ENCODE measurements at regions not wholly inside any gene's neighbourhood (a gene's known extent, or its start where the extent isn't known, plus 50 kb on each side); places are given as distances from the start of the nearest gene placed in this dataset.

GRCh38 chr9:107078061-107078460 is 205.0 kb upstream of the RAD23B start:
- Histone ChIP-seq H3K4me1 (no peaks in the 10 kb centered on the region), H3K9me3 (no peaks in the 10 kb centered on the region), H3K4me3 (no peak overlapping the region), H3K36me3 (ENCODE audit: insufficient read depth in 1 of 2, low read depth in 1 of 2) (no peaks in the 10 kb centered on the region), H3K27me3 (ENCODE audit: insufficient read depth in 3 of 3, low read length in 2 of 3) (no peaks in the 10 kb centered on the region), H3K27ac (no peak overlapping the region)
- TF ChIP-seq CTCF (IDR thresholded peaks at IDR 0.05), result no peak
- ATAC-seq, result no peak
- DNase-seq, result no peak
- intact Hi-C loops (cut with DNase I), result no loop called here
- 59 to 78% (median 69%) methylated on average over 1 of the region's 1 CpG for WGBS, 3 donors

- Histone ChIP-seq H3K4me1 (no peaks in the 10 kb centered on the region), H3K27me3 (ENCODE audit: insufficient read depth in 3 of 3, low read length in 2 of 3) (no peaks in the 10 kb centered on the region), H3K36me3 (ENCODE audit: insufficient read depth in 1 of 2, low read depth in 1 of 2) (no peaks in the 10 kb centered on the region), H3K4me3 (no peak overlapping the region), H3K9me3 (no peaks in the 10 kb centered on the region), H3K27ac (no peak overlapping the region)
- DNase-seq (no peak), ATAC-seq (no peak)
- 60 to 80% (median 76%) methylated on average over 1 of the region's 1 CpG for WGBS, 3 donors
- no peak for TF ChIP-seq CTCF (IDR thresholded peaks at IDR 0.05)
- intact Hi-C loops (cut with DNase I), result no loop called here
These were observed 203.5 kb upstream of the RAD23B start for GRCh38 chr9:107079589-107079988.

- Histone ChIP-seq H3K27ac (no peak overlapping the region), H3K27me3 (ENCODE audit: insufficient read depth in 3 of 3, low read length in 2 of 3) (no peaks in the 10 kb centered on the region), H3K36me3 (ENCODE audit: insufficient read depth in 1 of 2, low read depth in 1 of 2) (no peaks in the 10 kb centered on the region), H3K4me3 (no peak overlapping the region), H3K4me1 (peaks cover 1% of the 10 kb centered on the region), H3K9me3 (no peaks in the 10 kb centered on the region)
- TF ChIP-seq CTCF (IDR thresholded peaks at IDR 0.05), result no peak
- 51 to 72% (median 56%) methylated on average over 3 of the region's 3 CpGs for WGBS, 3 donors
- intact Hi-C loops (cut with DNase I), result no loop called here
- no peak for DNase-seq
- ATAC-seq, result no peak
These were observed 202.9 kb upstream of the RAD23B start for GRCh38 chr9:107080130-107080529.

GRCh38 chr9:107086460-107086859 is 196.6 kb upstream of the RAD23B start:
- Histone ChIP-seq H3K4me3 (no peak overlapping the region), H3K4me1 (peaks cover 14% of the 10 kb centered on the region), H3K27me3 (ENCODE audit: insufficient read depth in 3 of 3, low read length in 2 of 3) (no peaks in the 10 kb centered on the region), H3K27ac (no peak overlapping the region), H3K36me3 (ENCODE audit: insufficient read depth in 1 of 2, low read depth in 1 of 2) (no peaks in the 10 kb centered on the region), H3K9me3 (peaks cover 6% of the 10 kb centered on the region)
- DNase-seq, result no peak
- no peak for TF ChIP-seq CTCF (IDR thresholded peaks at IDR 0.05)
- 71 to 93% (median 83%) methylated on average over 2 of the region's 2 CpGs for WGBS, 3 donors
- no peak for ATAC-seq
- intact Hi-C loops (cut with DNase I), result loop anchor here in 1 of 2 donors (5.0 kb wide), 1 partner anchor 36 kb away; no protein-coding TSS in a partner anchor

- no peaks in the 10 kb centered on the region for H3K36me3 ChIP-seq (ENCODE audit: insufficient read depth in 1 of 2, low read depth in 1 of 2)
- H3K27ac ChIP-seq, result no peak overlapping the region
- DNase-seq, result no peak
- H3K27me3 ChIP-seq (ENCODE audit: insufficient read depth in 3 of 3, low read length in 2 of 3), result no peaks in the 10 kb centered on the region
- no peak overlapping the region for H3K4me3 ChIP-seq
- peaks cover 14% of the 10 kb centered on the region for H3K4me1 ChIP-seq
- peak; percentile 33 for TF ChIP-seq CTCF (IDR thresholded peaks at IDR 0.05)
- 44 to 58% (median 48%) methylated on average over 3 of the region's 3 CpGs for WGBS, 3 donors
- peak; percentile 46 to 69 (median 66) for ATAC-seq
- intact Hi-C loops (cut with DNase I), result loop anchor here in 1 of 2 donors (5.0 kb wide), 1 partner anchor 35 kb away; no protein-coding TSS in a partner anchor
- H3K9me3 ChIP-seq, result peaks cover 6% of the 10 kb centered on the region
These were observed 195.9 kb upstream of the RAD23B start for GRCh38 chr9:107087222-107087621.
